MM.1S (cell line): ENCODE measurements at regions not wholly inside any gene's neighbourhood (a gene's known extent, or its start where the extent isn't known, plus 50 kb on each side); places are given as distances from the start of the nearest gene placed in this dataset.

Source experiments
- DNase-seq: peaks from one replicate; pipeline ENCODE4 v3.0.0-alpha.2; 2015
- H2AFZ ChIP-seq: fragments of 300-600 bp; sonication (generic); 2 replicates; pipeline ENCODE4 v1.6.0; 2016; ENCODE audit warnings: antibody characterized with exemption, low read length
- H3F3A ChIP-seq: fragments of 300-600 bp; sonication (generic); 2 replicates; pipeline ENCODE4 v1.6.1; 2016; ENCODE audit warnings: mild to moderate bottlenecking, antibody characterized with exemption, low read length, moderate library complexity, mixed read lengths; ENCODE audit not compliant: insufficient read depth
- H3K27ac ChIP-seq: fragments of 300-600 bp; sonication (generic); 2 replicates; pipeline ENCODE4 v1.5.1; 2016; ENCODE audit warnings: mild to moderate bottlenecking, low read length
- H3K27me3 ChIP-seq: fragments of 300-600 bp; sonication (generic); replicated peaks from 2 replicates; pipeline ENCODE4 v1.6.0; 2016; ENCODE audit warnings: low read length; ENCODE audit not compliant: insufficient read depth
- H3K36me3 ChIP-seq: fragments of 300-600 bp; sonication (generic); replicated peaks from 2 replicates; pipeline ENCODE4 v1.6.1; 2016; ENCODE audit warnings: mild to moderate bottlenecking, low read length, mixed read lengths; ENCODE audit not compliant: insufficient read depth
- H3K4me1 ChIP-seq: fragments of 300-600 bp; sonication (generic); 2 replicates; pipeline ENCODE4 v1.6.1; 2016; ENCODE audit warnings: low read length, mixed read lengths
- H3K4me2 ChIP-seq: fragments of 300-600 bp; sonication (generic); 2 replicates; pipeline ENCODE4 v1.6.0; 2016; ENCODE audit warnings: low read depth, low read length
- H3K4me3 ChIP-seq: fragments of 300-600 bp; sonication (generic); 2 replicates; pipeline ENCODE4 v1.5.1; 2016; ENCODE audit warnings: low read length, mixed read lengths
- H3K79me2 ChIP-seq: fragments of 300-600 bp; sonication (generic); 2 replicates; pipeline ENCODE4 v1.6.1; 2016; ENCODE audit warnings: mixed run types, low read length, mixed read lengths
- H3K9ac ChIP-seq: fragments of 300-600 bp; sonication (generic); 2 replicates; pipeline ENCODE4 v1.6.1; 2016; ENCODE audit warnings: low read length, mixed read lengths
- H3K9me2 ChIP-seq: fragments of 300-600 bp; sonication (generic); replicated peaks from 2 replicates; pipeline ENCODE4 v1.6.1; 2016; ENCODE audit warnings: mild to moderate bottlenecking, low read length, mixed read lengths; ENCODE audit not compliant: insufficient read depth
- H3K9me3 ChIP-seq: fragments of 300-600 bp; sonication (generic); replicated peaks from 2 replicates; pipeline ENCODE4 v1.6.1; 2016; ENCODE audit warnings: mild to moderate bottlenecking, low read length, mixed read lengths; ENCODE audit not compliant: insufficient read depth
- H4K20me1 ChIP-seq: fragments of 300-600 bp; sonication (generic); 2 replicates; pipeline ENCODE4 v1.6.1; 2016; ENCODE audit warnings: mild to moderate bottlenecking, low read length, moderate library complexity, mixed read lengths; ENCODE audit not compliant: insufficient read depth
- EZH2 ChIP-seq: fragments of 300-600 bp; sonication (generic); optimal IDR thresholded peaks from 2 replicates; pipeline ENCODE3; 2017; ENCODE audit warnings: low read depth, mild to moderate bottlenecking, antibody characterized with exemption, low read length, mixed read lengths
- EZH2phosphoT487 ChIP-seq: fragments of 300-600 bp; sonication (generic); IDR thresholded peaks from 2 replicates; pipeline ENCODE4 v1.6.1; 2018; ENCODE audit warnings: antibody characterized with exemption, low read length
- TF ChIP-seq, protein P1 (sequence below): fragments of 300-600 bp; sonication (generic); IDR thresholded peaks from 2 replicates; pipeline ENCODE4 v1.5.1; 2016; ENCODE audit warnings: antibody characterized with exemption, low read length, mixed read lengths

GRCh38 chr6:41470331-41471063 is 75.7 kb upstream of the FOXP4 start:
- Histone ChIP-seq H3K36me3 (no peaks in the 10 kb centered on the region), H3F3A (no peaks in the 10 kb centered on the region), H3K9ac (no peak overlapping the region), H3K27me3 (peaks cover 71% of the 10 kb centered on the region), H3K4me2 (no peak overlapping the region), H3K79me2 (no peaks in the 10 kb centered on the region), H3K27ac (no peak overlapping the region), H3K4me3 (no peak overlapping the region), H3K4me1 (no peaks in the 10 kb centered on the region), H4K20me1 (no peaks in the 10 kb centered on the region), H3K9me2 (no peaks in the 10 kb centered on the region), H3K9me3 (no peaks in the 10 kb centered on the region), H2AFZ (no peak overlapping the region)
- DNase-seq, result no peak
- TF ChIP-seq EZH2phosphoT487, result no peak
- TF ChIP-seq EZH2, result no peak

DNA sequence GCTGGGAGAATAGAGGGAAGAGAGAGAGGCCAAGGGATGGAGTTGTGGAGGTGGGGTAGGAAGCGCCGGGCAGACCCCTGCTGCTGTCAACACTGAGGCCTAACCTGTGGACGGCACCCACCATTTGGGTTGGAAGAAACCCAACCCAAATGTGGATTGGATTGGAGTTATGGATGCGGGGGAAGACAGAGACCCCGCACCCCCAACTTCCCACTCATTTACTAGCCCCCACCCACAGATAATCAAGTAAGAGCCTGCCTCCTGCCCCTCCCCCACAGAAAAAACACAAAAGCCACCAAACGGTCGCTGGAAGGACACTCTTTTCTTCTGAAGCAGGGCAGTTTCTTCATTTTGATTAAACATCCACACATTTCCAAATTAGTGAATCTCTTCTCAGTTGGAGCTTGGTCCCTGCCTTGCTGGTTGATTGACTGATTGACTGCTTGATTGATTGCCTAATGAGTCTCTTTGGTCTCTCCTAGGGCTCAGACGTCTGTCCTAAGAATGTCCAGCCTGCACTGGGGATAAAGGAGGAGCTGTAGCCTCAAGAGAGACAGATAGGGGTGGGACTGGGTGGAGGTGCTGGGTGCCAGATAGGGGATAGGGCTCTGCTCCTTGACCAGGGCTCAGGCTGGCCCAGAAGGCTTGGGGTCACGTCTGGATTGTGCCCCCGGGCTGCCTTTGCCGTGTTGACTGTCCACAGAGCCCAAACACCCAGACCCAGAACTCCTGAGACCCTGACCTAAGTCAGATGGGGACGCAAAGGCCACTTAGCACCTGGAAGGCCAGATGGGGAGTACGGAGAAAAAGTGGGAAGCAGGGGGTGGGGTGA is 74.9 kb upstream of the FOXP4 start:
- H3K4me1 ChIP-seq, result no peaks in the 10 kb centered on the region
- no peak for TF ChIP-seq EZH2phosphoT487
- TF ChIP-seq, protein P1, sequence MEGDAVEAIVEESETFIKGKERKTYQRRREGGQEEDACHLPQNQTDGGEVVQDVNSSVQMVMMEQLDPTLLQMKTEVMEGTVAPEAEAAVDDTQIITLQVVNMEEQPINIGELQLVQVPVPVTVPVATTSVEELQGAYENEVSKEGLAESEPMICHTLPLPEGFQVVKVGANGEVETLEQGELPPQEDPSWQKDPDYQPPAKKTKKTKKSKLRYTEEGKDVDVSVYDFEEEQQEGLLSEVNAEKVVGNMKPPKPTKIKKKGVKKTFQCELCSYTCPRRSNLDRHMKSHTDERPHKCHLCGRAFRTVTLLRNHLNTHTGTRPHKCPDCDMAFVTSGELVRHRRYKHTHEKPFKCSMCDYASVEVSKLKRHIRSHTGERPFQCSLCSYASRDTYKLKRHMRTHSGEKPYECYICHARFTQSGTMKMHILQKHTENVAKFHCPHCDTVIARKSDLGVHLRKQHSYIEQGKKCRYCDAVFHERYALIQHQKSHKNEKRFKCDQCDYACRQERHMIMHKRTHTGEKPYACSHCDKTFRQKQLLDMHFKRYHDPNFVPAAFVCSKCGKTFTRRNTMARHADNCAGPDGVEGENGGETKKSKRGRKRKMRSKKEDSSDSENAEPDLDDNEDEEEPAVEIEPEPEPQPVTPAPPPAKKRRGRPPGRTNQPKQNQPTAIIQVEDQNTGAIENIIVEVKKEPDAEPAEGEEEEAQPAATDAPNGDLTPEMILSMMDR, result no peak
- no peak for TF ChIP-seq EZH2
- no peaks in the 10 kb centered on the region for H3K9me3 ChIP-seq
- H3K27ac ChIP-seq, result no peak overlapping the region
- H3K9ac ChIP-seq, result no peak overlapping the region
- H3K4me3 ChIP-seq, result no peak overlapping the region
- H3K27me3 ChIP-seq, result peaks cover 63% of the 10 kb centered on the region
- H3K9me2 ChIP-seq, result no peaks in the 10 kb centered on the region
- no peaks in the 10 kb centered on the region for H3K36me3 ChIP-seq
- H2AFZ ChIP-seq, result no peak overlapping the region
- no peaks in the 10 kb centered on the region for H4K20me1 ChIP-seq
- no peak overlapping the region for H3K4me2 ChIP-seq
- DNase-seq, result no peak
- H3K79me2 ChIP-seq, result no peaks in the 10 kb centered on the region
- H3F3A ChIP-seq, result no peaks in the 10 kb centered on the region

DNA sequence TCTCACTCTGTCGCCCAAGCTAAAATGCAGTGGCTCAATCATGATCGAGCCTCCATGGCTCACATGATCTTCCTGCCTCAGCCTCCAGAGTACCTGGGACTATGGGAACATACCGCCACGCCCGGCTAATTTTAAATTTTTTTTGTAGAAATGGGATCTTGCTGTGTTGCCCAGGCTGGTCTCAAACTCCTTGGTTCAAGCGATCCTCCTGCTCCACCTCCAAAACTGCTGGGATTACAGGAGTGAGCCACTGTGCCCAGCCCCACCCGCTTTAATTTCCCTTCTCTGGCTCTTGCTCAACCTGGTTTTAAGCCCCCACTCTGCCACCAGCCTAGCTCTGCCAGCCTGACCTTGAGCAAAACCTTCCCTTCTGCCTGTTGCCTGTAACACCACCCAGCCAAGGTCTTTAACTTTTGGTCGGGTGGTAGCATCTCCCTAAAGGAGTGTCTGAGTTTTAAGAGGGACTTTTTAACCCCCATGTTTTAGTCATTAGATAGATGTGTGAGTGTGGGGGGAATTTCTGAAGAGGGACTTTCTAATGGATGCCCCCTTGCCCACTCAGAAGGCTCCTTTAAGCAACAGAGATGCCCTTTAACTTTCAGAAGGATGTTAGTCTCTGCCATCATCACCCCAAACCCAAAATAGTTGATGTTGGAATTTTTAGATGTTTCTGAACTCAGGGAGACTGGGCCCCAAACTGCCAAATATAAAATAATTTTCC is 71.8 kb upstream of the FOXP4 start:
- H4K20me1 ChIP-seq, result no peaks in the 10 kb centered on the region
- no peak overlapping the region for H2AFZ ChIP-seq
- no peaks in the 10 kb centered on the region for H3K9me3 ChIP-seq
- H3K9ac ChIP-seq, result no peak overlapping the region
- no peak for DNase-seq
- TF ChIP-seq, protein P1, result no peak
- TF ChIP-seq EZH2phosphoT487, result no peak
- no peak for TF ChIP-seq EZH2
- H3K36me3 ChIP-seq, result no peaks in the 10 kb centered on the region
- no peak overlapping the region for H3K27ac ChIP-seq
- no peaks in the 10 kb centered on the region for H3F3A ChIP-seq
- no peaks in the 10 kb centered on the region for H3K4me1 ChIP-seq
- H3K9me2 ChIP-seq, result no peaks in the 10 kb centered on the region
- no peak overlapping the region for H3K4me3 ChIP-seq
- peaks cover 34% of the 10 kb centered on the region for H3K27me3 ChIP-seq
- H3K79me2 ChIP-seq, result no peaks in the 10 kb centered on the region
- H3K4me2 ChIP-seq, result no peak overlapping the region
